ENCODE measurements at regions not wholly inside any gene's neighbourhood (a gene's known extent, or its start where the extent isn't known, plus 50 kb on each side); places are given as distances from the start of the nearest gene placed in this dataset.

GRCh38 chr12:68534108-68534507 is 76.6 kb upstream of the RAP1B start:
- TF ChIP-seq CTCF (IDR thresholded peaks at IDR 0.05) (no peak), POLR2A (IDR thresholded peaks at IDR 0.05) (no peak)

All from adrenal gland (tissue), 5 donors.